ENCODE measurements at regions not wholly inside any gene's neighbourhood (a gene's known extent, or its start where the extent isn't known, plus 50 kb on each side); places are given as distances from the start of the nearest gene placed in this dataset.

DNA sequence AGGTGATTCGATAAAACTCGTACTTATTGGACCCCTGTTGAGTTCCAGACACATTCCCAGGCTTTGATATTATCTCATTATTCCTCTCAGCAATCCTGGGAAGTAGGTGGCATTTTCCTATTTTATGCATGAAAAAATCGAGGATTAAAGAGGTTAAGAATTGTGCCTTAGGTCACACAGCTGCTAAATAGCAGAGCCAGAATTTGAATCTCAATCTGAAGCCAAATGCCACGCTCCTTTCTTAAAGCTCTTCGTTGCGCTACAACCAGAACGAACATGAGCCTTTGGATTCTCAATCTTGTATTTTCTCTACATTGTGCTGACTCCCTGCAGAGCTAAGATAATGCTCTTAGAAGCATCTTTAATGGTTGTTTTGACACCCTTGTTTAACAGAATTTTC lies 527.8 kb upstream of the TLE4 start:
- TF ChIP-seq, protein P1, sequence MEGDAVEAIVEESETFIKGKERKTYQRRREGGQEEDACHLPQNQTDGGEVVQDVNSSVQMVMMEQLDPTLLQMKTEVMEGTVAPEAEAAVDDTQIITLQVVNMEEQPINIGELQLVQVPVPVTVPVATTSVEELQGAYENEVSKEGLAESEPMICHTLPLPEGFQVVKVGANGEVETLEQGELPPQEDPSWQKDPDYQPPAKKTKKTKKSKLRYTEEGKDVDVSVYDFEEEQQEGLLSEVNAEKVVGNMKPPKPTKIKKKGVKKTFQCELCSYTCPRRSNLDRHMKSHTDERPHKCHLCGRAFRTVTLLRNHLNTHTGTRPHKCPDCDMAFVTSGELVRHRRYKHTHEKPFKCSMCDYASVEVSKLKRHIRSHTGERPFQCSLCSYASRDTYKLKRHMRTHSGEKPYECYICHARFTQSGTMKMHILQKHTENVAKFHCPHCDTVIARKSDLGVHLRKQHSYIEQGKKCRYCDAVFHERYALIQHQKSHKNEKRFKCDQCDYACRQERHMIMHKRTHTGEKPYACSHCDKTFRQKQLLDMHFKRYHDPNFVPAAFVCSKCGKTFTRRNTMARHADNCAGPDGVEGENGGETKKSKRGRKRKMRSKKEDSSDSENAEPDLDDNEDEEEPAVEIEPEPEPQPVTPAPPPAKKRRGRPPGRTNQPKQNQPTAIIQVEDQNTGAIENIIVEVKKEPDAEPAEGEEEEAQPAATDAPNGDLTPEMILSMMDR (IDR thresholded peaks at IDR 0.05): no peak
- TF ChIP-seq POLR2A (IDR thresholded peaks at IDR 0.05): no peak
- TF ChIP-seq EP300 (IDR thresholded peaks at IDR 0.05): no peak
